Neural progenitor cell (in vitro differentiated cells): ENCODE measurements at regions not wholly inside any gene's neighbourhood (a gene's known extent, or its start where the extent isn't known, plus 50 kb on each side); places are given as distances from the start of the nearest gene placed in this dataset.

Experiments
- DNase-seq: peaks from one replicate; pipeline ENCODE4 v3.0.0-alpha.2; 2016; ENCODE audit warnings: low spot score
- H2AFZ ChIP-seq: fragments of 200-600 bp; sonication (generic); replicated peaks from 2 replicates; pipeline ENCODE4 v1.6.1; 2016; ENCODE audit warnings: antibody characterized with exemption
- H3F3A ChIP-seq: fragments of 200-600 bp; sonication (generic); 2 replicates; pipeline ENCODE4 v1.6.1; 2016; ENCODE audit warnings: antibody characterized with exemption, low read depth
- H3K27ac ChIP-seq: fragments of 200-600 bp; sonication (generic); 2 replicates; pipeline ENCODE4 v1.5.1; 2016; ENCODE audit warnings: mild to moderate bottlenecking
- H3K27me3 ChIP-seq: fragments of 200-600 bp; sonication (generic); 2 replicates; pipeline ENCODE4 v1.6.1; 2016; ENCODE audit warnings: mild to moderate bottlenecking, moderate library complexity
- H3K36me3 ChIP-seq: fragments of 200-600 bp; sonication (generic); 2 replicates; pipeline ENCODE4 v1.5.1; 2016
- H3K4me1 ChIP-seq: fragments of 200-600 bp; sonication (generic); 2 replicates; pipeline ENCODE4 v1.6.1; 2016; ENCODE audit warnings: mixed run types
- H3K4me2 ChIP-seq: fragments of 200-600 bp; sonication (generic); 2 replicates; pipeline ENCODE4 v1.6.1; 2016
- H3K4me3 ChIP-seq: fragments of 200-600 bp; sonication (generic); 2 replicates; pipeline ENCODE4 v1.5.1; 2016
- H3K79me2 ChIP-seq: fragments of 200-600 bp; sonication (generic); 2 replicates; pipeline ENCODE4 v1.6.1; 2016; ENCODE audit warnings: low read depth
- H3K9ac ChIP-seq: fragments of 200-600 bp; sonication (generic); 2 replicates; pipeline ENCODE4 v1.6.1; 2016
- H3K9me3 ChIP-seq: fragments of 200-600 bp; sonication (generic); 2 replicates; pipeline ENCODE4 v1.5.1; 2016; ENCODE audit warnings: low read depth
- H4K20me1 ChIP-seq: fragments of 200-600 bp; sonication (generic); 2 replicates; pipeline ENCODE4 v1.6.1; 2016; ENCODE audit warnings: low read depth
- H3K27ac Mint-ChIP-seq: 3 replicates; pipeline ENCODE4 v1.8.0; 2021; ENCODE audit warnings: mixed read lengths
- H3K27me3 Mint-ChIP-seq: 2 replicates; pipeline ENCODE4 v1.8.0; 2022; ENCODE audit warnings: low read depth, mild to moderate bottlenecking, inconsistent platforms, moderate library complexity, mixed read lengths; ENCODE audit not compliant: insufficient read depth
- H3K36me3 Mint-ChIP-seq: 3 replicates; pipeline ENCODE4 v1.8.0; 2021; ENCODE audit warnings: mixed read lengths
- H3K4me1 Mint-ChIP-seq: 3 replicates; pipeline ENCODE4 v1.8.0; 2021; ENCODE audit warnings: mixed read lengths
- H3K4me3 Mint-ChIP-seq: 3 replicates; pipeline ENCODE4 v1.8.0; 2021; ENCODE audit warnings: mild to moderate bottlenecking, moderate library complexity, mixed read lengths
- H3K9me3 Mint-ChIP-seq: 3 replicates; pipeline ENCODE4 v1.8.0; 2020; ENCODE audit warnings: mixed read lengths
- EZH2 ChIP-seq: fragments of 200-600 bp; sonication (generic); IDR thresholded peaks from 2 replicates; pipeline ENCODE4 v1.6.1; 2017; ENCODE audit warnings: antibody characterized with exemption, mild to moderate bottlenecking, moderate library complexity
- EZH2phosphoT487 ChIP-seq: fragments of 200-600 bp; sonication (generic); IDR thresholded peaks from 2 replicates; pipeline ENCODE4 v1.6.1; 2017; ENCODE audit warnings: antibody characterized with exemption
- TF ChIP-seq, protein P1 (sequence below): fragments of 200-600 bp; sonication (generic); IDR thresholded peaks from 2 replicates; pipeline ENCODE4 v1.5.1; 2017; ENCODE audit warnings: antibody characterized with exemption, mild to moderate bottlenecking

DNA sequence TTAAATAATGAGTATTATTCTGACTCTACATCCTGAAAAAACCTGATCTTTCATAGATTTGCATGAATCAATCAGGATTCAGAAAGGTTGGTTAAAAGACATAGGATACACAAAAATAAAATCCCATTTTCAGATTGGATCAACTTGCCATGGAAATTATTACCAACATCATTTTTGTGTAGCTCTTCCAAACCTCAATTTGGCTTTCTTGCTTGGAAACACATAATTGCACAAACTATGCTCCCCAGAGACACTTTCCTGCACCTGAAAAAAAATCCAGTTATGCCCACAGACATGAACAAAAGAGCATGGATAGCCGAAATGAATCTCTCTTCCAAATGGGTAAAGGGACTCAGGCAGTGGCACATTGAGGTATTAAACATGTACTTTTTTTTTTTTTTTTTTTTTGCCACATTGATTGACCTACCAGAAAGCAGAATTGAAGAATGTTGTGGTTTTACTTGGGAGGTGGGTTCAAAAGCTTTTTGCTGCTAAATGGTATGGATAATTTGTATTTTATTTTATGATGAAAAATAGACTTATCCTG is 135.4 kb upstream of the FBN2 start:
- no peak for DNase-seq
- Histone ChIP-seq H2AFZ (no peak overlapping the region), H3K9me3 (no peaks in the 10 kb centered on the region), H3K27me3 (no peaks in the 10 kb centered on the region), H3K9ac (no peak overlapping the region), H3K4me1 (peaks cover 35% of the 10 kb centered on the region), H3K27ac (peak overlapping the region; percentile 73), H4K20me1 (no peaks in the 10 kb centered on the region), H3F3A (peaks cover 35% of the 10 kb centered on the region), H3K36me3 (no peaks in the 10 kb centered on the region), H3K4me2 (peak overlapping the region; percentile 69), H3K4me3 (peak overlapping the region; percentile 27), H3K79me2 (no peaks in the 10 kb centered on the region)
- Mint-ChIP-seq H3K4me3 (peak overlapping the region; percentile 6), H3K9me3 (peaks cover 16% of the 10 kb centered on the region), H3K27ac (no peak overlapping the region), H3K36me3 (no peaks in the 10 kb centered on the region), H3K4me1 (peaks cover 24% of the 10 kb centered on the region), H3K27me3 (peaks cover 9% of the 10 kb centered on the region)
- TF ChIP-seq EZH2: no peak
- TF ChIP-seq, protein P1, sequence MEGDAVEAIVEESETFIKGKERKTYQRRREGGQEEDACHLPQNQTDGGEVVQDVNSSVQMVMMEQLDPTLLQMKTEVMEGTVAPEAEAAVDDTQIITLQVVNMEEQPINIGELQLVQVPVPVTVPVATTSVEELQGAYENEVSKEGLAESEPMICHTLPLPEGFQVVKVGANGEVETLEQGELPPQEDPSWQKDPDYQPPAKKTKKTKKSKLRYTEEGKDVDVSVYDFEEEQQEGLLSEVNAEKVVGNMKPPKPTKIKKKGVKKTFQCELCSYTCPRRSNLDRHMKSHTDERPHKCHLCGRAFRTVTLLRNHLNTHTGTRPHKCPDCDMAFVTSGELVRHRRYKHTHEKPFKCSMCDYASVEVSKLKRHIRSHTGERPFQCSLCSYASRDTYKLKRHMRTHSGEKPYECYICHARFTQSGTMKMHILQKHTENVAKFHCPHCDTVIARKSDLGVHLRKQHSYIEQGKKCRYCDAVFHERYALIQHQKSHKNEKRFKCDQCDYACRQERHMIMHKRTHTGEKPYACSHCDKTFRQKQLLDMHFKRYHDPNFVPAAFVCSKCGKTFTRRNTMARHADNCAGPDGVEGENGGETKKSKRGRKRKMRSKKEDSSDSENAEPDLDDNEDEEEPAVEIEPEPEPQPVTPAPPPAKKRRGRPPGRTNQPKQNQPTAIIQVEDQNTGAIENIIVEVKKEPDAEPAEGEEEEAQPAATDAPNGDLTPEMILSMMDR: no peak
- TF ChIP-seq EZH2phosphoT487: no peak

DNA sequence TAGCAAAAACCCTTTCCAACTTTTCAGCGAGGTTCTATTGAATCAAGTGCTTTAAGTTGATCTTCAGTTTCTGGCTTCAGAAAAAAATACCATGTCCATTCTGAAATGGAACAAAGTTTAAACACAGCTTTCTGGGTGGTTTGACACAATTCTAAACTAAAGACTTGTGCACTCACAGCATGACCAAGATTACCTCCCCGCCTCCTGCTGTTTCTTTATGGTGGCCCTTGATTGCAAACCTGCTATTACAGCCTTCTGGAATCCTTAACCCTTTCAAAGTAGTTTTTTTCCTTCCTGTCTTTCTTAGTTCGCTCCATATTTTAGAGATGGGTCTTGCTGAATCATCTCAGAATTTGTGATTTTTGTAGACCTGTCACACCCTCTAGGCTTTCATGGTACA is 135.9 kb upstream of the FBN2 start:
- peaks cover 24% of the 10 kb centered on the region for H3K4me1 Mint-ChIP-seq
- no peaks in the 10 kb centered on the region for H3K9me3 ChIP-seq
- H2AFZ ChIP-seq: no peak overlapping the region
- H4K20me1 ChIP-seq: no peaks in the 10 kb centered on the region
- peaks cover 35% of the 10 kb centered on the region for H3K4me1 ChIP-seq
- peak overlapping the region; percentile 27 for H3K4me3 ChIP-seq
- peak; percentile 77 for DNase-seq
- H3K9ac ChIP-seq: no peak overlapping the region
- no peaks in the 10 kb centered on the region for H3K27me3 ChIP-seq
- H3F3A ChIP-seq: peaks cover 35% of the 10 kb centered on the region
- H3K27ac ChIP-seq: peak overlapping the region; percentile 73
- no peaks in the 10 kb centered on the region for H3K36me3 Mint-ChIP-seq
- TF ChIP-seq EZH2phosphoT487: peak; percentile 45
- TF ChIP-seq, protein P1: no peak
- H3K27me3 Mint-ChIP-seq: peaks cover 9% of the 10 kb centered on the region
- H3K27ac Mint-ChIP-seq: no peak overlapping the region
- H3K4me3 Mint-ChIP-seq: no peak overlapping the region
- H3K9me3 Mint-ChIP-seq: peaks cover 16% of the 10 kb centered on the region
- H3K36me3 ChIP-seq: no peaks in the 10 kb centered on the region
- H3K79me2 ChIP-seq: no peaks in the 10 kb centered on the region
- H3K4me2 ChIP-seq: peak overlapping the region; percentile 69

DNA sequence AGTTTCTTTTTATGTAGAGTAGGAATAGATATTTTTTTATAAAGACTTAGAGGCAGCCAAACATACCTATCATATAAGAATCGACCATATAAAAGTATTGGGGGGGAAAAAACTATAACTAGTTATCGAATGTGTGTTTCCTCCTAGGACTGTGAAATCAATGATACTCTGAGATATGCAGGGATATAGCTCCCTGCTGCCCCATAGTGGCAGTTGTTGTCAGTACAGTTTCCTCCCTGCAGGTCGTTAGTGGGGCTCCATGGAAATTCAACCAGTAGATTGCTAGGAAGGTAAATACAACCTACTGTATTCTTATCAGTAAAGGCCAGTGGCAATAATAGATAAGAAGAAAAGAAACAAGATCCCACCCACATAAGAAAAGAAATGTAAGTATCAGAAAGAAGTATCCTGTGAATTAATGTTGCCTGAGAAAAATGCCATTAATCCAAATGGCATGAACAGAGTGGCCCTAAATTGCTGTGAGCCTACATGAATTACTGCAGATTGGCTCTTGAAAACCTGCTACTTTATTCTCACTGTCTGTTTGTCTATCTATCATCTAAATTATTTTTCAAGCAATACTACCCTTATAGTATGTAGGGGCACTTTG is 136.9 kb upstream of the FBN2 start:
- peaks cover 9% of the 10 kb centered on the region for H3K27me3 Mint-ChIP-seq
- Histone ChIP-seq H3K27ac (no peak overlapping the region), H3K4me2 (no peak overlapping the region), H3K4me1 (peaks cover 35% of the 10 kb centered on the region), H3K9me3 (no peaks in the 10 kb centered on the region), H2AFZ (no peak overlapping the region), H3F3A (peaks cover 35% of the 10 kb centered on the region), H3K27me3 (no peaks in the 10 kb centered on the region), H3K4me3 (no peak overlapping the region), H3K79me2 (no peaks in the 10 kb centered on the region), H4K20me1 (no peaks in the 10 kb centered on the region), H3K9ac (no peak overlapping the region), H3K36me3 (no peaks in the 10 kb centered on the region)
- peaks cover 24% of the 10 kb centered on the region for H3K4me1 Mint-ChIP-seq
- DNase-seq: peak; percentile 50
- no peak overlapping the region for H3K4me3 Mint-ChIP-seq
- H3K36me3 Mint-ChIP-seq: no peaks in the 10 kb centered on the region
- no peak overlapping the region for H3K27ac Mint-ChIP-seq
- H3K9me3 Mint-ChIP-seq: peaks cover 16% of the 10 kb centered on the region
- TF ChIP-seq EZH2 (no peak), EZH2phosphoT487 (no peak)
- TF ChIP-seq, protein P1: peak; percentile 63
